Activated CD4-positive, alpha-beta T cell treated with anti-CD3 and anti-CD28 coated beads for 36 hours (primary cell): ENCODE measurements at regions not wholly inside any gene's neighbourhood (a gene's known extent, or its start where the extent isn't known, plus 50 kb on each side); places are given as distances from the start of the nearest gene placed in this dataset.

ENCODE experiments used
- ATAC-seq: fragments of 200-7000 bp; cut with Tn5 transposase; one replicate; pipeline ENCODE4 v1.10.0; 2021; ENCODE audit warnings: mild to moderate bottlenecking, moderate library complexity
- CTCF ChIA-PET: fragments of 350-600 bp; sonication (Branson Sonifier 250); formaldehyde crosslinking; loops from one replicate; lab custom pipeline; 2021; ENCODE audit warnings: antibody characterized with exemption; lab: Charles Lee
- POLR2A ChIA-PET: fragments of 350-600 bp; sonication (Branson Sonifier 250); formaldehyde crosslinking; loops from one replicate; lab custom pipeline; 2021; ENCODE audit warnings: antibody characterized with exemption, inconsistent platforms; lab: Charles Lee
- DNase-seq: peaks from one replicate; pipeline ENCODE4 v3.0.0-alpha.2; 2020
- H3K27ac Mint-ChIP-seq: one replicate; pipeline ENCODE4 v1.8.0; 2021; ENCODE audit warnings: mixed read lengths
- H3K27me3 Mint-ChIP-seq: one replicate; pipeline ENCODE4 v1.8.0; 2021; ENCODE audit warnings: mixed read lengths
- H3K36me3 Mint-ChIP-seq: one replicate; pipeline ENCODE4 v1.8.0; 2021; ENCODE audit warnings: low read depth, mixed read lengths
- H3K4me1 Mint-ChIP-seq: one replicate; pipeline ENCODE4 v1.8.0; 2021; ENCODE audit warnings: mixed read lengths
- H3K4me3 Mint-ChIP-seq: one replicate; pipeline ENCODE4 v1.8.0; 2021; ENCODE audit warnings: mild to moderate bottlenecking, moderate library complexity, mixed read lengths
- H3K9me3 Mint-ChIP-seq: one replicate; pipeline ENCODE4 v1.8.0; 2021; ENCODE audit warnings: low read depth, mixed read lengths
- intact Hi-C, 2 experiments: fragments of 100-400 bp; cut with DNase I in 1 of 2; cut with micrococcal nuclease in 1 of 2; formaldehyde crosslinking; loops; one replicate each; pipeline versions ENCODE4 v1.14.2 to v1.15.1; 2022 to 2024; cut with DNase I, micrococcal nuclease

DNA sequence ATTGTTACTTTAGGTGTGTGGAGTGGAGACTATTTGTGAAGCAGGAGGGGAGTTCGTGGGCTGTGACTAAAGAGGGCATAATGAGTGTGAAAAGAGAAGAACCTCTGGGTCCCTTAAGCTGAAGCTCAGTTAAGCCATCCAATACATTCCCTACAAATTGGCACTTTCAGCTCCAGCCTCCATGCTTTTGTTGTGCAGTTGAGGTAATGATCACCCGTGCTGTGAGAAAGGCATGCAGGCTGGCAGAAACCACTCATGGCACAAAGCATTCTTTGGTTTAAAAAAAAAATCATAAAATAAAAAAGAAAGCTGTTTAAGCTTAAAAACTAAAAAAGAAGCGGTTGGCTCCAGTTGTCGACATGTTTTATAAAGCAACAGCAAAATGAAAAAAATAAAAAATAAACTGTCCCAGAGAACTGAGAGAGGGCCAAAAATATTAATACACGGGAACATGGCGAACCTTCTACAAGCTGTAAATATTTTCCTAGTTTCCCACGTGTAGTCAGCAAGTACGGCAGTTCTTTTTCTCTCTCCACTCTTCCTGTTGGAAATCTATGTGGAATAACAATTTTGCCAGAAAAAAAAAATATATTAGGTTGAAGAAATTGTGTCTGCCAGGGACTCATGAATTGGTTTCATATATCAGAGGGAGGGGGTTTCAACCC is 82.2 kb downstream of the ANKRD60 start:
- intact Hi-C loops: no loop called here
- DNase-seq (no peak), ATAC-seq (no peak)
- no peak overlapping the region for H3K4me3 Mint-ChIP-seq
- H3K27me3 Mint-ChIP-seq: peaks cover 30% of the 10 kb centered on the region
- no peak overlapping the region for H3K27ac Mint-ChIP-seq
- H3K4me1 Mint-ChIP-seq: no peaks in the 10 kb centered on the region
- ChIA-PET CTCF (interaction anchor here (0.5 to 0.8 kb wide), 2 partner anchors 13 to 42 kb away, joined by 3 read pairs; no protein-coding TSS in a partner anchor), POLR2A (no interaction called here)
- no peaks in the 10 kb centered on the region for H3K36me3 Mint-ChIP-seq
- H3K9me3 Mint-ChIP-seq: peaks cover 2% of the 10 kb centered on the region

GRCh38 chr20:58145506-58146080 is 82.9 kb downstream of the ANKRD60 start:
- Mint-ChIP-seq H3K27ac (no peak overlapping the region), H3K36me3 (no peaks in the 10 kb centered on the region), H3K27me3 (peaks cover 25% of the 10 kb centered on the region), H3K9me3 (peaks cover 2% of the 10 kb centered on the region), H3K4me3 (no peak overlapping the region), H3K4me1 (no peaks in the 10 kb centered on the region)
- DNase-seq (no peak), ATAC-seq (no peak)
- intact Hi-C loops: no loop called here
- ChIA-PET CTCF (interaction anchor here (0.5 to 0.8 kb wide), 2 partner anchors 13 to 42 kb away, joined by 3 read pairs; no protein-coding TSS in a partner anchor), POLR2A (no interaction called here)

GRCh38 chr20:58144096-58144495 is 84.4 kb downstream of the ANKRD60 start:
- Mint-ChIP-seq H3K27ac (no peak overlapping the region), H3K9me3 (peaks cover 2% of the 10 kb centered on the region), H3K27me3 (peaks cover 21% of the 10 kb centered on the region), H3K4me3 (no peak overlapping the region), H3K4me1 (no peaks in the 10 kb centered on the region), H3K36me3 (no peaks in the 10 kb centered on the region)
- DNase-seq (no peak), ATAC-seq (no peak)
- ChIA-PET CTCF (interaction anchor here (0.7 kb wide), 1 partner anchor 353 kb away, joined by 3 read pairs; no protein-coding TSS in a partner anchor), POLR2A (no interaction called here)
- intact Hi-C loops: no loop called here

DNA sequence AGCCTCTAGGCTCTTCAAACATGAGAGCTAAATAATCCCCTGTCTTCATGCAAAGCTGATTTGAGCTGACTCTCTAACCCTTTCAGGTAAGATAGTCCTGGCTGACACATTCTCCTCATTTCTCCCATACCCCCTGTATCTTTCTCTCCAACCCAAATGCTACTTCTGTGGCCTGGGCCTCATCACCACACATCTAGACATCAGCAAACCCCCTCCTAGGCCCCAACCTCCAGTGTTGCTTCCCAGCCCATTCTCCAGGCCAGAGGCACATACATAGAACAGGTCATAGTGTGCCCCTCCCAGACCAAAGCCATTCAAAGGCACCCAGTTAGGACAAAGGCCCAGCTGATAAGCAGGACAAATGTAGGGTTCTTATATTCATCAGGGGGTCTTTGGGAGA is 84.9 kb downstream of the ANKRD60 start:
- Mint-ChIP-seq H3K27me3 (peaks cover 15% of the 10 kb centered on the region), H3K4me1 (no peaks in the 10 kb centered on the region), H3K27ac (no peak overlapping the region), H3K36me3 (no peaks in the 10 kb centered on the region), H3K4me3 (no peak overlapping the region), H3K9me3 (peaks cover 2% of the 10 kb centered on the region)
- ChIA-PET CTCF (no interaction called here), POLR2A (no interaction called here)
- DNase-seq (no peak), ATAC-seq (no peak)
- intact Hi-C loops: no loop called here

GRCh38 chr20:58142843-58143185 is 85.6 kb downstream of the ANKRD60 start:
- ATAC-seq: no peak
- CTCF ChIA-PET: no interaction called here
- no peak for DNase-seq
- Mint-ChIP-seq H3K4me1 (no peaks in the 10 kb centered on the region), H3K27ac (no peak overlapping the region), H3K9me3 (peaks cover 2% of the 10 kb centered on the region), H3K4me3 (no peak overlapping the region), H3K27me3 (peaks cover 16% of the 10 kb centered on the region), H3K36me3 (no peaks in the 10 kb centered on the region)
- POLR2A ChIA-PET: no interaction called here
- intact Hi-C loops: no loop called here

GRCh38 chr20:58141971-58142842 is 86.2 kb downstream of the ANKRD60 start:
- no peaks in the 10 kb centered on the region for H3K9me3 Mint-ChIP-seq

DNA sequence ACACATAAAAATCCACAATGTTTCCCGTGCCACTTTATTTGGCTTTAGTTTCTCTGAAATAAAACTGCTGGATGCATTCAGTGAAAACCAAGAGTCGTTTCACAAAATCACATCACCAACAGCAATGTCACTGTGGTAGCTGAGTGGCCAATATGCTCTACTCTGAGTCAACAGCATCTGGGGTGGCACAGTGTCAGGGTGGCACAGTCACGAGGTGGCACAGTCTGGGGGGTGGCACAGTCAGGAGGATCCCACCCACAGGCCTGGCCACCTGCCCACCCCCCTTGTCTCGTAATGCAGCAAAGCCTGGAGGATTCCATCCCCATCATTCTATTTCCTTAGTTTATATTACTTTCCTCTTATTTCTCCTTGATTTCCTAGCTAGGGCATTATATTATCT is 87.0 kb downstream of the ANKRD60 start:
- Mint-ChIP-seq H3K27ac (no peak overlapping the region), H3K36me3 (no peaks in the 10 kb centered on the region), H3K4me3 (no peak overlapping the region), H3K9me3 (no peaks in the 10 kb centered on the region), H3K4me1 (no peaks in the 10 kb centered on the region), H3K27me3 (peaks cover 18% of the 10 kb centered on the region)
- DNase-seq (no peak), ATAC-seq (no peak)
- POLR2A ChIA-PET: interaction anchor here (0.6 kb wide), 1 partner anchor 47 kb away, joined by 3 read pairs; no protein-coding TSS in a partner anchor
- CTCF ChIA-PET: interaction anchor here (0.6 to 0.8 kb wide), 2 partner anchors 10 to 341 kb away, joined by 3 to 4 read pairs; no protein-coding TSS in a partner anchor
- intact Hi-C loops: no loop called here

More at GRCh38 chr20:58141971-58142842, 86.2 kb downstream of the ANKRD60 start:
- intact Hi-C loops: no loop called here
- ATAC-seq: no peak
- Mint-ChIP-seq H3K36me3 (no peaks in the 10 kb centered on the region), H3K4me3 (no peak overlapping the region), H3K4me1 (no peaks in the 10 kb centered on the region), H3K27me3 (peaks cover 15% of the 10 kb centered on the region), H3K27ac (no peak overlapping the region)
- ChIA-PET CTCF (interaction anchor here (0.6 kb wide), 1 partner anchor 341 kb away, joined by 4 read pairs; no protein-coding TSS in a partner anchor), POLR2A (interaction anchor here (0.6 kb wide), 1 partner anchor 46 kb away, joined by 3 read pairs; no protein-coding TSS in a partner anchor)
- DNase-seq: no peak

DNA sequence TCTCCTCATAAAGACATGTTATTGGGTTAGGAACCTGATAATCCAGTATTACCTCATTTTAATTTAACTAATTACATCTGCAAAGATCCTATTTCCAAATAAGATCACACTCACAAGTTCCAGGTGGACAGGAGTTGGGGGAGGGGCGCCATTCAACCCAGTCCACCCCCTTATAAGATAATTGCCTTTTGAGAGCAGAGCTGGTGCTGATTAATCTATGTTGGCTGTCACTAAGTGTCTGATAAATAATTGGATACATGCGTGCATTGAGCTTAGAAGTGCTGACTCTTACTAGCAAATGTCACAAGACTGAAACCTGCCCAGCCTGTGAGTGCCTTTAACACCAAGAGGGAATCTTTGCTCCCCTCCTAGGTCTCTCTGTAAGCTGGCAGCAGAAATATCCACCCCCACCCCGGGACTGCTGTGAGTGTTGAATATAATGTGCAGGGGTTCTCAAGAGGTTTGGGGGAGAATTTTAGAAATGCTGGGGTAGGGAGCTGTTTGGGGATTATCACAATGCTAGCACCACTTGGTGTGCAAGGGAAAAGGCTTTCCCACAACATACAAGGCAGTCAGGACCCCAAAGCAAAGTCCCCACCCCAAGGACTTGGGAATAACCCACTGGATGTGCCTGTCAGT is 87.5 kb downstream of the ANKRD60 start:
- ATAC-seq (no peak), DNase-seq (no peak)
- Mint-ChIP-seq H3K36me3 (no peaks in the 10 kb centered on the region), H3K27ac (no peak overlapping the region), H3K4me1 (no peaks in the 10 kb centered on the region), H3K9me3 (no peaks in the 10 kb centered on the region), H3K4me3 (no peak overlapping the region), H3K27me3 (peaks cover 18% of the 10 kb centered on the region)
- intact Hi-C loops: no loop called here
- CTCF ChIA-PET: interaction anchor here (0.8 kb wide), 1 partner anchor 9 kb away, joined by 3 read pairs; no protein-coding TSS in a partner anchor
- POLR2A ChIA-PET: no interaction called here

DNA sequence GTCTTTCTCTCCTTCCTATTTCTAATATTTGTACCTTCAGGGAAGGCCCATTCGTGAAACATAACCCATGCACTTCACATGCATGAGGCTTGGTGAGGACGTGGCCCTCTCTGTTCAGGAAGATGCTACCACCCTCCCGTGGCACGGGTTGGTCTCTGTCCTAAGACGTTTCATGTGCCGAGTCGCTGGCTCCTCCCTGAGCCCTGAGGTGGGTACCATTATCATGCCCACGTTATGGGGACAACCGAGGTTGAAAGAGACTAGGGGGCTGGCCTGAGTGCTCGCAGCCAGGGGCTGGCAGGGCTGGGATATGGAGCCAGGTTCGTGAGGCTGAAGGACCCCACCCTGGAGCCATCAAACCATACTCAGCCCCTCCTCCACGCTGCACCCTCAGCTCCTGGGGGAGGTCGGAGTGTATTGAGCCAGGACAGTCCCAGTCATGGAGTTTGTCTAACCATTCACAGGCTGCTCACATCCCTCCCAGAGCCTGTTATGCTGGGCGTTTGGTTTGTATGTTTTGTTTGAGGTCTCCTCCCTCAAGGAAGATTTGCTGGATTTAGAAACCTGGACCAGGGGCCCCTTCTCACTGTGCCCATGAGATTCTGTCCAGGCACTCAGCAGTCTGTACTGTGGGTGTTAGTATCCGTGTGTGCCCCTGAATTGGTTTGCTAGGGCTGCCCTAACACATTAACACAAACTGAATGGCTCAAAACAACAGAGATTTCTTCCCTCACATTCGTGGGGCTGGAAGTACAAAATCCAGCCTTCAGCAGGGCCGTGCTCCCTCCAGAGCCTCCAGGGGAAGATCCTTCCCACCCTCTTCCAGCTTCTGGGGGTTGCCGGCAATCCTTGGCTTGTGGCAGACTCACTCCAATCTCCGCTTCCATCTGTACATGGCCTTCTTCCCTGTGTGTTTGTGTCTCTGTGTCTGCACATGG is 88.3 kb downstream of the ANKRD60 start:
- no peak overlapping the region for H3K4me3 Mint-ChIP-seq
- no peak overlapping the region for H3K27ac Mint-ChIP-seq
- no peak for ATAC-seq
- H3K9me3 Mint-ChIP-seq: no peaks in the 10 kb centered on the region
- DNase-seq: no peak
- intact Hi-C loops: no loop called here
- H3K27me3 Mint-ChIP-seq: peaks cover 22% of the 10 kb centered on the region
- H3K4me1 Mint-ChIP-seq: no peaks in the 10 kb centered on the region
- POLR2A ChIA-PET: no interaction called here
- CTCF ChIA-PET: interaction anchor here (0.8 kb wide), 1 partner anchor 8 kb away, joined by 3 read pairs; no protein-coding TSS in a partner anchor
- no peaks in the 10 kb centered on the region for H3K36me3 Mint-ChIP-seq

DNA sequence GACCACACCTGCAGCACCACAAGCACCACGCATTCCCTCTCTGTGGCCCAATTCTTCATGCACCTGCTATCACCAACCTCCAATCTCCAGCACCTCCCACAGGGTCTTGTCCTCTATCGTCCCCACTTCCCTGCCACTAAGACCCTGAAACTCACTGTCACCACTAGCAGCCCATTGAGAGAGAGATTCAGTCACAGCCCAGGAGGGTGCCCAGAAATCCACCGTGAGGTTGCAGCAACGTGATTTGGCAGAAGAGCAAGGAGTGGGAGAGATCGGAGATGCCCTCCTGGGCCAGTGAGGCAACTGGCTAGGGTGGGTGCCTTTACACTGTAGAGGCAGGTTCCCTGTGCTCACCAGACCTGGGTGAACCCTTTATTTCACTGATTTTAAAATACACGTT is 90.1 kb downstream of the ANKRD60 start:
- H3K4me1 Mint-ChIP-seq: no peaks in the 10 kb centered on the region
- DNase-seq (no peak), ATAC-seq (no peak)
- no peak overlapping the region for H3K27ac Mint-ChIP-seq
- no peaks in the 10 kb centered on the region for H3K9me3 Mint-ChIP-seq
- intact Hi-C loops: no loop called here
- no peak overlapping the region for H3K4me3 Mint-ChIP-seq
- no peaks in the 10 kb centered on the region for H3K36me3 Mint-ChIP-seq
- CTCF ChIA-PET: interaction anchor here (0.8 kb wide), 1 partner anchor 9 kb away, joined by 3 read pairs; no protein-coding TSS in a partner anchor
- peaks cover 32% of the 10 kb centered on the region for H3K27me3 Mint-ChIP-seq
- POLR2A ChIA-PET: no interaction called here
